Breast epithelium (tissue), 4 donors: ENCODE measurements at regions not wholly inside any gene's neighbourhood (a gene's known extent, or its start where the extent isn't known, plus 50 kb on each side); places are given as distances from the start of the nearest gene placed in this dataset.

Experiments used
- DNase-seq, 2 donors: peaks; one replicate each; pipeline ENCODE4 v3.0.0-alpha.2; 2019; ENCODE audit warnings: low spot score in 2 of 2
- H3K27ac ChIP-seq, 2 donors: fragments of 200-600 bp; sonication (generic) in 1 of 2; one replicate each; pipeline ENCODE4 v1.5.1; 2016 to 2019; ENCODE audit warnings: mild to moderate bottlenecking in 1 of 2
- H3K27me3 ChIP-seq, 2 donors: fragments of 200-600 bp; sonication (generic) in 1 of 2; one replicate each; pipeline versions ENCODE4 v1.5.1 to v1.6.0; 2017 to 2019; ENCODE audit warnings: control low read depth in 1 of 2, mild to moderate bottlenecking in 1 of 2
- H3K36me3 ChIP-seq: fragments of 200-600 bp; one replicate; pipeline ENCODE4 v1.5.1; 2019
- H3K4me1 ChIP-seq, 2 donors: fragments of 200-600 bp; sonication (generic); one replicate each; pipeline ENCODE4 v1.5.1; 2016 to 2019; ENCODE audit warnings: control low read depth in 1 of 2
- H3K4me3 ChIP-seq, 3 donors: fragments of 200-600 bp; sonication (generic); 1 replicate in 2 of 3; 2 replicates in 1 of 3; pipeline ENCODE4 v1.5.1; 2016 to 2019; ENCODE audit warnings: mild to moderate bottlenecking in 3 of 3, moderate library complexity in 2 of 3
- H3K9me3 ChIP-seq, 2 donors: fragments of 200-600 bp; sonication (generic) in 1 of 2; one replicate each; pipeline ENCODE4 v1.5.1; 2016 to 2019; ENCODE audit warnings: control low read depth in 1 of 2
- CTCF ChIP-seq, 3 donors: fragments of 450-650 bp; IDR thresholded peaks; one replicate each; pipeline ENCODE4 v1.5.1; 2016 to 2017; ENCODE audit warnings: antibody characterized with exemption in 3 of 3, mild to moderate bottlenecking in 3 of 3, moderate library complexity in 3 of 3
- POLR2A ChIP-seq: fragments of 450-650 bp; IDR thresholded peaks from one replicate; pipeline ENCODE4 v1.6.1; 2016; ENCODE audit warnings: antibody characterized with exemption, mild to moderate bottlenecking, moderate library complexity
- POLR2AphosphoS5 ChIP-seq, 3 donors: sonication (generic); formaldehyde crosslinking; IDR thresholded peaks; one replicate each; pipeline ENCODE4 v1.6.1; 2017; ENCODE audit warnings: antibody characterized with exemption in 3 of 3
- intact Hi-C: fragments of 100-400 bp; cut with DNase I; formaldehyde crosslinking; loops from one replicate; pipeline ENCODE4 v1.15.1; 2023; ENCODE audit warnings: low total_unique reads

DNA sequence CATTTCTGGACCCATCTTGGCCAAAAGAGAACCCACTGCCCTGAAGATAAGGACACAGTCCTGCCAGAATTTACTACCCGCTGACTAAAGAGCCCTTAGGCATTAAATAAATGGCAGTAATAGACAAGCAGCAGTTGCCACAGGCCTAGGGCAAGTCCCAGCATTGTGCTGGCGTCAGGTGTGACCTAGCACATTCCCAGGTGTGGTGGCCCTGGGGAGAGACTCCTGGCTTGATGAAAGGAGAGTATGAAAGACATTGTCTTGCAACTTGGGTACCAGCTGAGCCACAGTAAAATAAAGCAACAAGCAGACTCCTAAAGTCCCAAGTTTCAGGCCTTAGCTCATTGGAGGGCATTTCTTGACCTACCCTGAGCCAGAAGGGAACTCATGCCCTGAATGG lies 715.7 kb upstream of the SORCS1 start:
- H3K36me3 ChIP-seq = no peaks in the 10 kb centered on the region
- no peak for DNase-seq
- H3K27me3 ChIP-seq = no peaks in the 10 kb centered on the region
- peaks cover 5 to 17% of the 10 kb centered on the region in 2 donors for H3K9me3 ChIP-seq
- no peak overlapping the region for H3K27ac ChIP-seq
- intact Hi-C loops = no loop called here
- H3K4me3 ChIP-seq = no peak overlapping the region
- H3K4me1 ChIP-seq = no peaks in the 10 kb centered on the region
- TF ChIP-seq POLR2A (no peak), POLR2AphosphoS5 (IDR thresholded peaks at IDR 0.05) (no peak), CTCF (IDR thresholded peaks at IDR 0.05) (no peak)

DNA sequence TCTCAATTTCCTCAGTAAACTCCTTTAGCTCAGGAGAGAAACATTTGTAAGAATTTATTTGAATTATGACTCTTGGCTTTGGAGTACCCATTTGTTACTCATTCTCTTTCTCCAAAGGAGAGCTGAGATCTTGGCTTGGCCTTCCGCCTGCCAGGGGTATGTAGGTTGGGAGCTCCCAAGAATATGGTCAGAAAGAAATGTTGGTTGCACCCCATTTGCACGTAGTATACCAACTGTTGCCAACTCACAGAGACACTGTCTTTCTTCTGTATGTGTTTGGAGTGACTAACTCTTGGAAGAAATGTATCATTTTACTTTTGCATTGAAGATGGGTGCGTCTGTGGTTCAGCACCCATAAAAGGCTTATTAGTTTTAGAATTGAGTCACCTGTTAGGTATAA lies 708.5 kb upstream of the SORCS1 start:
- H3K27me3 ChIP-seq = no peaks in the 10 kb centered on the region
- TF ChIP-seq CTCF (IDR thresholded peaks at IDR 0.05) (no peak), POLR2AphosphoS5 (IDR thresholded peaks at IDR 0.05) (no peak), POLR2A (no peak)
- no peak for DNase-seq
- H3K4me1 ChIP-seq = no peaks in the 10 kb centered on the region
- H3K4me3 ChIP-seq = no peak overlapping the region
- intact Hi-C loops = no loop called here
- no peaks in the 10 kb centered on the region for H3K36me3 ChIP-seq
- no peak overlapping the region for H3K27ac ChIP-seq
- no peaks in the 10 kb centered on the region for H3K9me3 ChIP-seq

DNA sequence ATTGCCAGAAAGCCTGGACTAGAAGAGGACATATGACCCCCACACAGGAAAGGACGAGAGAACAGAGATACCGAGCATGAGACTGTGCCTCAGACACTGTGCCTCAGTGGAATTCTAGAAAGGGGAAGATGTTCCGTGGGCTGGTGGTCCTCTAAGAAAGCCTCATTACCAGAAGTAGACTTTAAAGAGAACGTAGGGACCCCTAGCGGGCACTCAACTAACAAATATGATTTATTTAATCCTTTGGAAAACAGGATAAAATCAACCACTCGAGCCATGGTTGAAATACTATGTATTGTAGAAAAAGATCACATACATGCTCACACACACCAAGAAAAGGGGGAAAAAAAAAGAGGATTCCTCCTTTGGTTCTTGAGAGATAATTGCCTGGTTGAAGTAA lies 701.2 kb upstream of the SORCS1 start:
- Histone ChIP-seq H3K9me3 (no peaks in the 10 kb centered on the region), H3K4me1 (no peaks in the 10 kb centered on the region), H3K36me3 (no peaks in the 10 kb centered on the region), H3K27ac (no peak overlapping the region), H3K27me3 (no peaks in the 10 kb centered on the region), H3K4me3 (no peak overlapping the region)
- TF ChIP-seq POLR2AphosphoS5 (IDR thresholded peaks at IDR 0.05) = no peak
- TF ChIP-seq CTCF (IDR thresholded peaks at IDR 0.05) = no peak
- no peak for TF ChIP-seq POLR2A
- intact Hi-C loops = no loop called here
- no peak for DNase-seq

GRCh38 chr10:107859065-107859464 lies 694.6 kb upstream of the SORCS1 start:
- TF ChIP-seq CTCF (IDR thresholded peaks at IDR 0.05) = no peak
- no peak for TF ChIP-seq POLR2AphosphoS5 (IDR thresholded peaks at IDR 0.05)
- no peak for TF ChIP-seq POLR2A
- Histone ChIP-seq H3K36me3 (no peaks in the 10 kb centered on the region), H3K27me3 (no peaks in the 10 kb centered on the region), H3K9me3 (no peaks in the 10 kb centered on the region), H3K4me3 (no peak overlapping the region), H3K27ac (no peak overlapping the region), H3K4me1 (no peaks in the 10 kb centered on the region)
- DNase-seq = no peak
- intact Hi-C loops = no loop called here

GRCh38 chr10:107856047-107856315 lies 691.5 kb upstream of the SORCS1 start:
- no peak overlapping the region for H3K27ac ChIP-seq
- no peak for TF ChIP-seq POLR2AphosphoS5 (IDR thresholded peaks at IDR 0.05)
- TF ChIP-seq CTCF (IDR thresholded peaks at IDR 0.05) = no peak
- no peaks in the 10 kb centered on the region for H3K27me3 ChIP-seq
- H3K4me1 ChIP-seq = no peaks in the 10 kb centered on the region
- no peak for DNase-seq
- peaks cover 0 to 3% of the 10 kb centered on the region in 2 donors for H3K9me3 ChIP-seq
- intact Hi-C loops = no loop called here
- H3K36me3 ChIP-seq = no peaks in the 10 kb centered on the region
- H3K4me3 ChIP-seq = no peak overlapping the region
